HCT116 (cell line): ENCODE measurements at regions not wholly inside any gene's neighbourhood (a gene's known extent, or its start where the extent isn't known, plus 50 kb on each side); places are given as distances from the start of the nearest gene placed in this dataset.

Experiments used
- ATAC-seq: fragments of 200-7000 bp; cut with Tn5 transposase; 2 replicates; pipeline ENCODE4 v1.9.1; 2020; ENCODE audit warnings: mild to moderate bottlenecking, moderate library complexity
- BruUV-seq: library from RNA; stranded (reverse); fragments of 400-500 nt; replicated peaks from 2 replicates; lab custom pipeline; 2021; lab: Mats Ljungman, UMichigan
- CTCF ChIA-PET: fragments of 300-600 bp; sonication (Branson Sonifier 250); formaldehyde crosslinking; loops from one replicate; lab custom pipeline; 2021; ENCODE audit warnings: antibody characterized with exemption; lab: Charles Lee
- POLR2A ChIA-PET: fragments of 300-600, 350-600 bp; sonication (Branson Sonifier 250); formaldehyde crosslinking; loops from one replicate; lab custom pipeline; 2021; ENCODE audit warnings: antibody characterized with exemption; lab: Charles Lee
- RAD21 ChIA-PET, 2 experiments: fragments of 300-600 bp; sonication (Branson Sonifier 250); formaldehyde crosslinking; loops; one replicate each; lab custom pipeline; 2023; ENCODE audit warnings: low total read pairs in 2 of 2; ENCODE audit not compliant: uncharacterized antibody in 2 of 2, unreplicated experiment in 2 of 2, low non-redundant PET in 1 of 2; lab: Charles Lee
- DNase-seq: peaks from one replicate; pipeline ENCODE4 v3.0.0-alpha.2; 2010; ENCODE audit warnings: low read depth, low spot score
- H2AFZ ChIP-seq: fragments of 200-600 bp; shearing (Covaris generic), sonication (generic); 2 replicates; pipeline ENCODE4 v1.6.1; 2017; ENCODE audit warnings: low read depth, mixed run types, mixed read lengths, antibody characterized with exemption, low read length; ENCODE audit not compliant: poor library complexity, severe bottlenecking
- H3K27ac ChIP-seq: 2 replicates; pipeline ENCODE4 v1.5.1; 2012; ENCODE audit warnings: low read depth, low read length
- H3K27me3 ChIP-seq: fragments of 200-600 bp; sonication (generic); 2 replicates; pipeline ENCODE4 v1.6.1; 2016; ENCODE audit warnings: mixed run types, low read length, mixed read lengths; ENCODE audit not compliant: insufficient read depth
- H3K36me3 ChIP-seq, 2 experiments: fragments of 200-500 bp in 1 of 2; fragments of 200-600 bp in 1 of 2; sonication (Bioruptor generic) in 1 of 2; sonication (generic) in 1 of 2; 2 replicates each; pipeline versions ENCODE4 v1.5.1 to v1.6.1; 2014 to 2016; ENCODE audit warnings: low read length in 2 of 2, inconsistent platforms in 1 of 2, mixed read lengths in 1 of 2, mixed run types in 1 of 2; ENCODE audit not compliant: insufficient read depth in 2 of 2, control insufficient read depth in 1 of 2
- H3K4me1 ChIP-seq, 2 experiments: fragments of 200-600 bp in 1 of 2; sonication (generic) in 1 of 2; 2 replicates each; pipeline versions ENCODE4 v1.5.1 to v1.6.1; 2012 to 2017; ENCODE audit warnings: low read length in 2 of 2, inconsistent platforms in 1 of 2, mild to moderate bottlenecking in 1 of 2, mixed read lengths in 1 of 2, mixed run types in 1 of 2, moderate library complexity in 1 of 2; ENCODE audit not compliant: insufficient read depth in 2 of 2, control insufficient read depth in 1 of 2
- H3K4me2 ChIP-seq: fragments of 200-600 bp; sonication (generic); 2 replicates; pipeline ENCODE4 v1.6.1; 2017; ENCODE audit warnings: mixed run types, low read length, mixed read lengths
- H3K4me3 ChIP-seq, 2 experiments: fragments of 200-600 bp in 1 of 2; sonication (generic) in 1 of 2; replicated peaks in 1 of 2; 2 replicates each; pipeline ENCODE4 v1.5.1; 2011 to 2016; ENCODE audit warnings: low read length in 2 of 2, control low read depth in 1 of 2, low read depth in 1 of 2, mild to moderate bottlenecking in 1 of 2, mixed read lengths in 1 of 2, mixed run types in 1 of 2
- H3K79me2 ChIP-seq: fragments of 200-600 bp; sonication (generic); 2 replicates; pipeline ENCODE4 v1.6.1; 2017; ENCODE audit warnings: mild to moderate bottlenecking, mixed run types, low read length, moderate library complexity, mixed read lengths; ENCODE audit not compliant: insufficient read depth
- H3K9ac ChIP-seq: fragments of 200-600 bp; sonication (generic); 2 replicates; pipeline ENCODE4 v1.6.1; 2016; ENCODE audit warnings: low read length, mixed read lengths
- H3K9me2 ChIP-seq: fragments of 200-600 bp; sonication (generic), shearing (Covaris generic); 2 replicates; pipeline ENCODE4 v1.6.1; 2017; ENCODE audit warnings: mixed run types, mild to moderate bottlenecking, moderate library complexity; ENCODE audit not compliant: insufficient read depth
- H3K9me3 ChIP-seq, 2 experiments: fragments of 200-500 bp in 1 of 2; fragments of 200-600 bp in 1 of 2; sonication (Bioruptor generic) in 1 of 2; sonication (generic) in 1 of 2; 2 replicates each; pipeline ENCODE4 v1.6.1; 2014 to 2017; ENCODE audit warnings: low read length in 2 of 2, mixed read lengths in 2 of 2, inconsistent platforms in 1 of 2, low read depth in 1 of 2, mild to moderate bottlenecking in 1 of 2, mixed run types in 1 of 2, moderate library complexity in 1 of 2; ENCODE audit not compliant: control insufficient read depth in 1 of 2, insufficient read depth in 1 of 2
- H4K20me1 ChIP-seq: fragments of 200-600 bp; sonication (generic), shearing (Covaris generic); 2 replicates; pipeline ENCODE4 v1.6.1; 2017; ENCODE audit warnings: mixed run types, mild to moderate bottlenecking, moderate library complexity; ENCODE audit not compliant: insufficient read depth
- CBX3 ChIP-seq: IDR thresholded peaks from 2 replicates; pipeline ENCODE4 v1.6.1; 2012; ENCODE audit warnings: low read depth
- EGR1 ChIP-seq: IDR thresholded peaks from 2 replicates; pipeline ENCODE4 v1.6.1; 2012; ENCODE audit warnings: low read depth
- FOSL1 ChIP-seq: IDR thresholded peaks from 2 replicates; pipeline ENCODE4 v1.6.1; 2012; ENCODE audit warnings: low read depth
- JUND ChIP-seq: IDR thresholded peaks from 2 replicates; pipeline ENCODE4 v1.6.1; 2012
- POLR2A ChIP-seq: IDR thresholded peaks from 2 replicates; pipeline ENCODE4 v1.7.0; 2011; ENCODE audit warnings: borderline replicate concordance; ENCODE audit not compliant: insufficient read depth, insufficient read length; ENCODE audit errors: extremely low read depth
- SRF ChIP-seq: IDR thresholded peaks from 2 replicates; pipeline ENCODE4 v1.6.1; 2012; ENCODE audit warnings: low read depth
- ZFX ChIP-seq: fragments of 450-650 bp; IDR thresholded peaks from 2 replicates; pipeline ENCODE4 v1.6.1; 2017
- ZNF274 ChIP-seq: fragments of 200-500 bp; sonication (Bioruptor generic); IDR thresholded peaks from 2 replicates; pipeline ENCODE4 v1.6.1; 2014; ENCODE audit warnings: mild to moderate bottlenecking, low read depth, low read length, inconsistent platforms
- intact Hi-C: fragments of 100-400 bp; cut with micrococcal nuclease; formaldehyde crosslinking; loops from 2 replicates; pipeline ENCODE4 v1.10.0; 2022
- TF ChIP-seq, protein P1 (sequence below): IDR thresholded peaks from 2 replicates; pipeline ENCODE4 v1.6.1; 2012
- TF ChIP-seq, protein P2 (sequence below), 3 experiments: fragments of 200-600 bp in 1 of 3; sonication (generic) in 1 of 3; IDR thresholded peaks in 2 of 3; conservative IDR thresholded peaks in 1 of 3; 2 replicates each; pipeline ENCODE4 v1.5.1; 2012 to 2017; ENCODE audit warnings: low read depth in 2 of 3, low read length in 2 of 3, antibody characterized with exemption in 1 of 3, borderline replicate concordance in 1 of 3, control low read depth in 1 of 3, mild to moderate bottlenecking in 1 of 3, mixed read lengths in 1 of 3, mixed run types in 1 of 3, moderate library complexity in 1 of 3; ENCODE audit not compliant: insufficient read depth in 1 of 3
- TF ChIP-seq, protein P3 (sequence below): IDR thresholded peaks from 2 replicates; pipeline ENCODE4 v1.6.1; 2012; ENCODE audit warnings: low read depth

DNA sequence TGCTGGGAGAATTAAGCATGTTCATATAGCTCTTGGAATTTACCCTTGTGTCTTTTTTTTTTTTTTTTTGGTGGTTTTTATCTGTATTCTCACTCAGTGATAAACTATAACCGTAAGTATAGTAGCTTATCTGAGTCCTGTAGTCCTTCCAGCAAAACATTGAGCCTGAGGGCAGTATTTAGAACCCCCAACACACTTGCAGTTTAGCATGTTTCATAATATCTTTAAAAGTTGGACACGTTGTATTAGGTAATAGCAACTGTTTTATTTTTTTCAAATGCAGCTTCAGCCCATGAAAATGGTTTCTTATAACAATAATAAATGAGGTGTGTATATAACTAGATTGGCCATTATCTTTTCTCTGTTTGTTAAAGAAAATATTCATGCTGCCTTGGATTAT is 603.5 kb upstream of the HS6ST1 start:
- intact Hi-C loops, result no loop called here
- ChIA-PET CTCF (no interaction called here), POLR2A (no interaction called here), RAD21 (no interaction called here)
- Histone ChIP-seq H3K9me2 (no peaks in the 10 kb centered on the region), H3K4me2 (no peak overlapping the region), H4K20me1 (no peaks in the 10 kb centered on the region), H3K4me1 (no peaks in the 10 kb centered on the region), H3K79me2 (no peaks in the 10 kb centered on the region), H3K4me3 (no peak overlapping the region), H3K9me3 (no peaks in the 10 kb centered on the region), H3K36me3 (no peaks in the 10 kb centered on the region), H3K27ac (no peak overlapping the region), H3K27me3 (peaks cover 4% of the 10 kb centered on the region; the same call in 1 of the 2 replicates), H2AFZ (no peak overlapping the region), H3K9ac (no peak overlapping the region)
- BruUV-seq, result no TSS peak
- ATAC-seq (no peak), DNase-seq (no peak)
- TF ChIP-seq SRF (no peak), CBX3 (no peak), EGR1 (no peak), POLR2A (no peak), FOSL1 (no peak), ZNF274 (no peak), ZFX (no peak), JUND (no peak)
- TF ChIP-seq, protein P1, sequence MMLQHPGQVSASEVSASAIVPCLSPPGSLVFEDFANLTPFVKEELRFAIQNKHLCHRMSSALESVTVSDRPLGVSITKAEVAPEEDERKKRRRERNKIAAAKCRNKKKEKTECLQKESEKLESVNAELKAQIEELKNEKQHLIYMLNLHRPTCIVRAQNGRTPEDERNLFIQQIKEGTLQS, result no peak
- TF ChIP-seq, protein P2, sequence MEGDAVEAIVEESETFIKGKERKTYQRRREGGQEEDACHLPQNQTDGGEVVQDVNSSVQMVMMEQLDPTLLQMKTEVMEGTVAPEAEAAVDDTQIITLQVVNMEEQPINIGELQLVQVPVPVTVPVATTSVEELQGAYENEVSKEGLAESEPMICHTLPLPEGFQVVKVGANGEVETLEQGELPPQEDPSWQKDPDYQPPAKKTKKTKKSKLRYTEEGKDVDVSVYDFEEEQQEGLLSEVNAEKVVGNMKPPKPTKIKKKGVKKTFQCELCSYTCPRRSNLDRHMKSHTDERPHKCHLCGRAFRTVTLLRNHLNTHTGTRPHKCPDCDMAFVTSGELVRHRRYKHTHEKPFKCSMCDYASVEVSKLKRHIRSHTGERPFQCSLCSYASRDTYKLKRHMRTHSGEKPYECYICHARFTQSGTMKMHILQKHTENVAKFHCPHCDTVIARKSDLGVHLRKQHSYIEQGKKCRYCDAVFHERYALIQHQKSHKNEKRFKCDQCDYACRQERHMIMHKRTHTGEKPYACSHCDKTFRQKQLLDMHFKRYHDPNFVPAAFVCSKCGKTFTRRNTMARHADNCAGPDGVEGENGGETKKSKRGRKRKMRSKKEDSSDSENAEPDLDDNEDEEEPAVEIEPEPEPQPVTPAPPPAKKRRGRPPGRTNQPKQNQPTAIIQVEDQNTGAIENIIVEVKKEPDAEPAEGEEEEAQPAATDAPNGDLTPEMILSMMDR (IDR thresholded peaks at IDR 0.05 in 2 of 3, conservative IDR thresholded peaks at IDR 0.05 in 1 of 3; ENCODE audit: borderline replicate concordance in 1 of 3, insufficient read depth in 1 of 3, low read depth in 2 of 3, low read length in 2 of 3), result no peak
- TF ChIP-seq, protein P3, sequence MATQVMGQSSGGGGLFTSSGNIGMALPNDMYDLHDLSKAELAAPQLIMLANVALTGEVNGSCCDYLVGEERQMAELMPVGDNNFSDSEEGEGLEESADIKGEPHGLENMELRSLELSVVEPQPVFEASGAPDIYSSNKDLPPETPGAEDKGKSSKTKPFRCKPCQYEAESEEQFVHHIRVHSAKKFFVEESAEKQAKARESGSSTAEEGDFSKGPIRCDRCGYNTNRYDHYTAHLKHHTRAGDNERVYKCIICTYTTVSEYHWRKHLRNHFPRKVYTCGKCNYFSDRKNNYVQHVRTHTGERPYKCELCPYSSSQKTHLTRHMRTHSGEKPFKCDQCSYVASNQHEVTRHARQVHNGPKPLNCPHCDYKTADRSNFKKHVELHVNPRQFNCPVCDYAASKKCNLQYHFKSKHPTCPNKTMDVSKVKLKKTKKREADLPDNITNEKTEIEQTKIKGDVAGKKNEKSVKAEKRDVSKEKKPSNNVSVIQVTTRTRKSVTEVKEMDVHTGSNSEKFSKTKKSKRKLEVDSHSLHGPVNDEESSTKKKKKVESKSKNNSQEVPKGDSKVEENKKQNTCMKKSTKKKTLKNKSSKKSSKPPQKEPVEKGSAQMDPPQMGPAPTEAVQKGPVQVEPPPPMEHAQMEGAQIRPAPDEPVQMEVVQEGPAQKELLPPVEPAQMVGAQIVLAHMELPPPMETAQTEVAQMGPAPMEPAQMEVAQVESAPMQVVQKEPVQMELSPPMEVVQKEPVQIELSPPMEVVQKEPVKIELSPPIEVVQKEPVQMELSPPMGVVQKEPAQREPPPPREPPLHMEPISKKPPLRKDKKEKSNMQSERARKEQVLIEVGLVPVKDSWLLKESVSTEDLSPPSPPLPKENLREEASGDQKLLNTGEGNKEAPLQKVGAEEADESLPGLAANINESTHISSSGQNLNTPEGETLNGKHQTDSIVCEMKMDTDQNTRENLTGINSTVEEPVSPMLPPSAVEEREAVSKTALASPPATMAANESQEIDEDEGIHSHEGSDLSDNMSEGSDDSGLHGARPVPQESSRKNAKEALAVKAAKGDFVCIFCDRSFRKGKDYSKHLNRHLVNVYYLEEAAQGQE, result no peak
